ENCODE measurements at regions not wholly inside any gene's neighbourhood (a gene's known extent, or its start where the extent isn't known, plus 50 kb on each side); places are given as distances from the start of the nearest gene placed in this dataset.

DNA sequence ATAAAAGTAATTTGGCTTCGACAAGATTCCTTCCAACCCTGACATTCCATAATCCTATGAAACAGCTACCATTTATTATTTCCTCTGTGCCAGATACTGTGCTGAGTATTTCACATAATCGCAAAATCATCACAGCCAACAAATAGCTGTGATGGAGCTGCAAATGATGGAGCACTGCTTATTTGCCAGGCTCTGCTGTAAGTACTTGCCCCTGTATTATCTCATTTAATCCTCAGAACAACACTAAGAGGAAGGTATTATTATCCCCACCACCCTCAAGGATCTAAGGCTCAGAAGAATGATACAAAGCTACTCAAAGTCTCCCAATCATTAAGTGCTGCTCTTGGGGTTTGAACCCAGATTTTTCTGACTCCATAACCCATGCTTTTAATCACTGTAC is 145.5 kb downstream of the CCDC34 start:
- no peak for DNase-seq (ENCODE audit: extremely low read depth in 1 of 11, low read depth in 9 of 11, low spot score in 4 of 11)

DNA sequence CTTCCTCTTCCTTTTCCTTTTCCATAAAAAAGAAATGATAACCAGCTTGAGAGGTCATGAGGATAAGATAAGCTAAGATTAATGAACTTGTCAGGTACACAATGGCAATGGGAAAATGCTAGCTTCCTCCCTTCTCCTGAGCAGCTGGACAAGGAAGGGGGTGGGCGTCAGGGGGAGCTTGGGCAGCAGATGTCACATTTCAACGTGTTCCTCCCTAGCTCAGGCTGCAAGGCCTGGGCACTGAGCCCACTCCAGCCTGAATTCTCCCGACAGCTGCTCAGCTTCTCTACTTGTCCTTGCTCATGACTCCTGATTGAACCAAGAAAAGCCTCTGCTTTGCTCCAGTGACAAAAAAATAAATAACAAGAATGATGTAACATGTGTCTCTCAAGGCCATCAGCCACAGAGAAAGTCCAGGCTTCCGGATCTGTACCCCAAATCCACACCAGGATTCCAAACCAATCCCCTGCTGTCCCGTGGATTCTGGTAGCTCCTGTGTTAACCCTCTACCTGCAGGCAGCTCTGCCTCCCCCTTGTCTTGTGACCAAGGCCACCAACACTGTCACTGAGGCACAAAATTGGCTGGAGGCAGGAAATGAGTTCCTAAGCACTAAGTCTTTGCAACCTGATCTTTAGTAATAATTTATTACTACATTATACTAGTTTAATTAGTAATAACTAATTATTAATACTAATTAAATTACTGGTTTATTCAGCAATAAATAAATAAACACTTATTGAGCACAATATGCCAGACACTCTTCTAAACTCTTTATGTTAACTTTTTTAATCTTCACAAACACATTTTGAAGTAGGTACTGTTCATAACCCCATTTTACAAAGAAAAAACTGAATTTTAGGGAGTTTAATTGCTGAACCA is 146.5 kb downstream of the CCDC34 start:
- DNase-seq (ENCODE audit: extremely low read depth in 1 of 11, low read depth in 9 of 11, low spot score in 4 of 11) = peak; percentile 67 to 87 (median 78)

DNA sequence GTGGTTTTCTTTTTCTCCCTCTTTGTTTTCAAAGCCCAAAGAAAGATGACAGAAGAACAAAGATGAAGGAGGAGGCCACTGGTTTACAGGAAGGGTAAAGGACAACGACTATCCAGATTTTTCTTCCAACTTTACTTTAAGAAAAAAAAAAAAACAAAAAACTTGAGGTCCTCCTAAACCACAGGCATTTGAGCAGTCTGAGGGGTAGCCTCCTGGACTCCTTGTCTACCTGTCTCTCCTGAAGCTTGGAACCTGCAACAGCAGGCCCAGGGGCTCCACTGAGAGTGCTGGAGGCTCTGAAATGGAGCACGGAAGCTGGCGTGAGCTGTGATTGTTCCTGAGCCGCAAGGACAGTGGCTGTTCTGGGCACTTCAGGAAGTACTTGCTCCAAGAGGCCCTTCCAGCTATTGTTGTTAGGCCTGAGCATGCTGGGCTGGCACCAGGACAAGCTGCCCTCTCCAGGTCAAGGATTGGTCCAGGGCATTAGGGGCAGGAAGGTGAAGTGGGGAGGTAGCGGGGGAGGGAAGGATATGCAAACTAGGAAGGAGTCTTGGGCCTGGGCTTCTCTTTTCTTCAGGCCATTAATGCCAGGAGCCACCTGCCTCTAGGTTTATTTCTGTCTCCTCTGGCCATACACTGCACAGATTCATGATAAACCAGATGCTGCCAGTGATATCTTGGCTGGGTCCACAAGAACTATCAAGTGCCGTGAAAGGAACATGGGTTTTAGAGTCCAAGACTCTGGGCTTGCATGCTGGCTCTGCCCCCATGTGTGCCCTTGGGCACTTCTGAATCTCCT is 147.3 kb downstream of the CCDC34 start:
- no peak for DNase-seq (ENCODE audit: extremely low read depth in 1 of 11, low read depth in 9 of 11, low spot score in 4 of 11)

DNA sequence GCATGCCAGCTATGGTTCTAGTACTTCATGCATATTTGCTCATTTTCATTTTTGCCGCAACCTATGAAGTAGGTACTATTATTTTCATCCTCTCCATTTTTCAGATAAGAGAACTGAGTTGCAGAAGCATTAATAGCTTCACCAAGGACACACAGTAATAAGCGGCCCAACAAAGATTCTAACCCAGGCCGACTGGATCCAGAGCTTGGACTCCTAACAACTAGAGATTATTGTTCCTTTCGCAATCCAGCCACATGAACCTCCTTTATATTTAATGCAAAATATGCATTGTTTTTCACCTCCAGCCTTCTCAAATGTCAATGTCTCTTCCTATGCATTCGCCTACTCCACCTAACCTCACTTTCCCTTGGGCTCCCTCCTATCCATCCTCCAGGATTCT is 148.3 kb downstream of the CCDC34 start:
- no peak for DNase-seq (ENCODE audit: extremely low read depth in 1 of 11, low read depth in 9 of 11, low spot score in 4 of 11)

DNA sequence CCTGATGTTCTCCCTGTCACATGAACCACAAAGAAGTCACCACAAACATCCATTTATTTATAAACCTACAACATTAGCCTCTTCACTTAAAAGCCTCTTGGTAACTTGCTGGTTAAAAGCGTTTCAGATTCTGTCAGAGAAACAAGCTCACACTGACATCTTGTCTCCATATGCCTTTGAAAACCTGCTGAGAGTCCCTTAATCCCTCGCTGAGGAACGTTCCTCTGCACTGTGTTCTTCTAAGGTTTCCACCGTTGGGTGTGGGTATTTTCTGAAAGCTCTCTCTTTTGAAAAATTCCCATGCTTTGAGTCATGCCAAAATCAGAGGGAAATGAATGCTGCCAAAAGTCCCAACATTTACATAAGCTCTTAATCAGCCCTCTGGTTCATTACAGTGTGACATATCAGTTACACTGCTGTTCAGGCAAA is 149.8 kb downstream of the CCDC34 start:
- no peak for DNase-seq (ENCODE audit: extremely low read depth in 1 of 11, low read depth in 9 of 11, low spot score in 4 of 11)

DNA sequence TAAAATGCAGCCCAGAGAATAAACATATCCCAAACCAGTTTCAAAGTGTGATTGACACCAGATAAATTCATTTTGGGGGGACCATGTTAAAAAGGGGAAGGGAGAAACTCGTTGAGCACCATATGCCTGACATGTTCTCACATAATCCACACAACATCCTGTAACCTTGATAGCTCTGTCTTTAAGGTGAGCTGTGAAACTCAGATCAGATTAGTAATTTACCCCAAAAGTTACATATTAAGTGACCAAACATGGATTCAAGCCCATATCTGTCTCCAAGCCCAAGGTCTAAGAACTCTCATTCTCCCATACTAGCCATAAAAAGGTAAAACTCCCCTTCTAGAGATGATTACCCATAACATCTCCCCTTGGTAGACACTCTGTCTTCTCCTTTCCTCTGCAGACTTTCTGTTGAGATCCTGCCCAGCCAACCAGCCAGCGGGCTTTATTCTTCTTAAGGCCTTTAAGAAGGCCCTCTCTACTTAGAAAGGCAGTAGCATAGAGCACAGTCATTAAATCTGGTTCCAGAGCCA is 150.7 kb downstream of the CCDC34 start:
- no peak for DNase-seq (ENCODE audit: extremely low read depth in 1 of 11, low read depth in 9 of 11, low spot score in 4 of 11)

DNA sequence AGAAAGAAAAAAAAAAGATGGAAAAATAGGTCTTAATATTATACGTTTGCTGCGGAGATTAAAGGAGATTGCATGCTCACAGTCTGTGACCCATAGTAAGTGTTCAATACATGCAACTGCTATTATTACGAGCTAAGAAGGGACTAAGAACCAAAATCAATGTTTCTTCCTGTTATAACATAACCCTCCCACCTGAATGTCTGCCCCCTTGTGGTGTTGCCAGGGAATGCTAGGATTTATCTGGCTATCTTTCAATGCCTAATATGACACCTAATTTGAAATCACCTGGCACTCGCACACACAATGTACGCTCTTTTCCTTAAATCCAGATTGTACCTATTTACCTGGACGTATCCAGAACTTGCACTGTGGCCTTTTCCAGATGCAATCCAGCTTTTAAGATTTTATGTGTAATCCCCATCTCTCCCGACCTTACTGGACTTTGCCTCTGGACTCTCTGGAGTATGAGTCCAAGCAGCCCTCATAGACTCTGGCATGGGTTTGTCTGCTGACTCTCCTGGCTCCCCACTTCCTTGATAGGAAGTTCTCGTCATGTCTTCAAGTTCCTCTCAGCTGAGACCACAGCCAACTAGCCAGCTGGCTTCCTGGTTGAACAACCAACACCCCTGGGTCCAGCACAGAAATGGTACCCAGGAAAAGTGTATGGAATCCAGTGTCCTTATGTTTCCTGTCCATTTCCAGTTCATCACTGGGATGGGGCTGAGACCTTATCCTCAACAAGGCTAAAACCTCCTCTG is 151.5 kb downstream of the CCDC34 start:
- DNase-seq (ENCODE audit: extremely low read depth in 1 of 11, low read depth in 9 of 11, low spot score in 4 of 11) = no peak

DNA sequence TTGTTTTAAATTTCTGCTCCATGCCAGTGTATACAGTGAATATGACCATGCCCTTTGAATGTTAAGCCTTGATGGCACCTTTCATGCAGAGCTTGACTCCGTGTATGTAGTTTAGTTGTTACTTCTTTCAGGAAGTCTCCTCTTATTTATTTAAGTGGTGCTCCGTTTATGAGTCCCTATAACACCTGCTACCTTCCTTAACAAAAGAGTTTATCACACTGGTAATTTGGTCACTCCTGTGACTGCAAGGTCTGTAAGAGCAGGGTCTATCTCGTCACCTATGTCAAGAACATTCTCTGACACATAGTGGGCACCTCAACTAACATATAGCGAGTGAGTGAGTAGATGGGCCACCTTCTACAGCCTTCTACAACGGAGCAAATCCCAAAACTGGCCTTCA is 152.5 kb downstream of the CCDC34 start:
- DNase-seq (ENCODE audit: extremely low read depth in 1 of 11, low read depth in 9 of 11, low spot score in 4 of 11) = no peak

DNA sequence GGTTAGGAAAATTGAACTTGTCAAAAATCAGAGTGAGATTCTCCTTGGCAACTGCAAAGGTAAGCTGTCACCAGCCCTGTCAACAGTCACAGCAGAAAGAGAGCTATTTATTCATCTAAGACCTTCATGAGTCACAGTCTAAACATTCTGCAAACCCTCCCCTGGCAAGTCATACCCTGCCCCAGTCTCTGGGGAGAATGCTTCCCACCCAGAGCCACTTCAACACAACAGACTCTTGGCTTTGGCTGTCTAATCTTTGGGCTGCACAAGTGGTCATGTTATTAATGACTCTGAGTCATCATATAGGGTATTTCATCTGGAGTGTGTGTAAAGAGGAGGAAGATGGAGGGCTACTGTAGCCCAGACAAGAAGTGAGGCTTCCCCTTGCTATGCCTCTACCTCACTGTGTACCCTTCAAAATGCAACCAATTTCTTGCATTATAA is 153.4 kb downstream of the CCDC34 start:
- no peak for DNase-seq (ENCODE audit: extremely low read depth in 1 of 11, low read depth in 9 of 11, low spot score in 4 of 11)

DNA sequence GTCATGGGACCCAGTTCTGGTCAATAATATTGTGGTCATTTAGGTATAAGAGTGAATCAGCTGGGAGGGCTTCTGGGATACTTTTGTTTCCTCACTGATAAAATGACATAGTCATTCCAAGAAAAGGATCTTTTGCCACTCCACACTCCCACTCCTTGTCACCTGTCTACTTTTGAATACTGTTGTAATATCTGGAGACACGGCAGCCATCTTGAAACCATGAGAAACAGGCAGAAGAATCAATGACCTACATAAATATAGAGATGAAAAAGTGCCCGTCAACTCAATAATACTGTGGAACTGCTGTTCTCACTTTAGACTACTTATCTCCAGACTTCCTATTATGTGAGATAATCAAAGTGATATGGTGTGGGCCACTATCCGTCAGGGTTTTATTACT is 154.2 kb downstream of the CCDC34 start:
- no peak for DNase-seq (ENCODE audit: extremely low read depth in 1 of 11, low read depth in 9 of 11, low spot score in 4 of 11)

DNA sequence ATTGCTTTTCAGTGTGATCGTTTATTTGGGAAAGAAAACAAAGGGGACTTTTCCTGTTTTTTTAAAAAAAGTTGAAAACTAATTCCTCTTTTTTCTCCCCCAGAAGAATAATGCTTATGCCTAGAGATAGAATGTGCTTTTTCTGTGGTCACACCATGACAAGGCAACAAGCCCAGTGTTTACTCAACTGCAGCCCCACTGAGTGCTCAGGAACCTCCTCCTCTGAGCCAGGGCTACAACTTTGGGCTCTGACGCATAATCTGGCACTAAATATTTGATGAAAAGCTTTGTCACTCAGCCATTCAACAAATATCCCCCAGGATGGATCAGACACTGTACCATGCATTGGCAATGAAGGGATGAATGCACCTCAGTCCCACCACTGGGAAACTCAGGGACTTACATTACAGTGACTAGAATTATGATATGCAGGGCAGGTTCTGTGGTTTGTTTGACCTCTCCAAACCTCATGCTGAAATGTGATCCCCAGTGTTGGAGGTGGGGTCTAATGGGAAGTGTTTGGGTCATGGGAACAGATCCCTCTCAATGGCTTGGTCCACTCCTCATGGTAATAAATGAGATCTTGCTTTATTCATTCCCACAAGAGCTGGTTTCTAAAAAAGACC is 155.9 kb downstream of the CCDC34 start:
- DNase-seq (ENCODE audit: extremely low read depth in 1 of 11, low read depth in 9 of 11, low spot score in 4 of 11) = no peak

DNA sequence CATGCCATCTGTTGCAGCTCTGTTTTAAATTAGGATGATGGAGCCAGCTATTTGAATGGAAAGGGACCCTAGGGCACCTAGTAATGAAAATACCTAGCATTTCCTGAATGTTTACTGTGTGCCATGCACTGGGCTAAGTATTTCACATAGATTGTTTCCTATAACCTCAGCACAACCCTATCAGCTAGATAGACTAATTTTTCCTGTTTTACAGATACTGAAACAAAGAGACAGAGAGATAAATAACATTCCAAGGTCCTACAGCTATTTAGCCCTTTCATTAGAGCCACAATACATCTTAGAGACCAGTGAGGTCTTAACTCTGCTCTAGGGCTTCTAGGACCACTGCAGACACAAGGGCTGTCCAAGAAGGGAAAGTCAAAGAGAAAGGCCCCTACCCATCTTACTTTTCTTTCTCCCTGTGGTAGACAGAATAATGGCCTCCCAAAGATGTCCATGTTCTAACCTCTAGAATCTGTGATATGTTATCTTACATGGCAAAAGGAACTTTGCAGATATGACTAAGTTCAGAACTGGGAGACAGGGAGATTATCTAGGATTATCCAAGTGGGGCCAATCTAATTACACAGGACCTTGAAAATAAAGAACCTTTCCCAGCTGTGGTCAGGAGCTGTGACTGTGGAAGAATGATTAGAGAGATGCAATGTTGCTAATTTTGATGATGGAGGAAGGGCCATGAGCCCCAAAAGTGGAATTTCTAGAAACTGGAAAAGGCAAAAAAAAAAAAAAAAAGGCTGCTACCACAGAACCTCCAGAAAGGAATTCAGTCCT is 157.0 kb downstream of the CCDC34 start:
- no peak for DNase-seq (ENCODE audit: extremely low read depth in 1 of 11, low read depth in 9 of 11, low spot score in 4 of 11)

DNA sequence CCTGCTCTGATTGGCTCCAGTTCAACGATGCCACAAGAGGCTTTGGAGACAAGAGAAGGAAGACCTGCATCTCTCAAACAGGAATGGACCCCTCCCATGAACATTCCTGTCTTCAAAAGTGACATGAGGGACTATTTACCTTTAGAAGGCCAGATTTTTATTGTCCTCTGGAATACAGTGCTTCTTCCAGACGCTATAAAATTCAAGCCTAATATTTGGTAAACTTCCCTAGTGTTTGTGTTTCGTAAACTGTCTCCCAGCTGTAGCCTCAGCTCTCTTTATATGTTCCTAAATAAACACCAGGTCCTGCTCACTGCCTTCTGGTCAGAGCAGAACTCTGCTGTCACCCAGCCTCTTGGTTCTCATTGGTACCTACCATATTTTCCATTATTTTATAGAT is 157.8 kb downstream of the CCDC34 start:
- DNase-seq (ENCODE audit: extremely low read depth in 1 of 11, low read depth in 9 of 11, low spot score in 4 of 11) = no peak

DNA sequence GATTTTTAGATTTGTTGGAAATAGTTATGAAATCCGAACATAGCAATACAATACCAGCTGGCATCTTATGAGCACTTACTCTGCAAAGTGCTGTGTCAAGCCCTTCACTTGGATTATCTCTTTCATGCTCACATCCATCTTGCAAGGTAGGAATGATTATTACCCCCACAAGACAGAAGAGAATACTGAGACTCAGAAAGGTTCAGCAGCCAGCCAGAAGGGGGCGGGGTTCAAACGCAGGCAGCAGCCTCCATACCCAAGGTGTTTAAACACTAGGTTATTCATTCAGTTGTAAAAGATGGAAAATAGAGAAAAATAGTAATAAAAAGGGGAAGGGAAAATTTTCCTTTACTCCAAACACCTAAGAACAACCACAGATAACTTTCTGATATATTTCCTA is 158.5 kb downstream of the CCDC34 start:
- DNase-seq (ENCODE audit: extremely low read depth in 1 of 11, low read depth in 9 of 11, low spot score in 4 of 11) = no peak

DNA sequence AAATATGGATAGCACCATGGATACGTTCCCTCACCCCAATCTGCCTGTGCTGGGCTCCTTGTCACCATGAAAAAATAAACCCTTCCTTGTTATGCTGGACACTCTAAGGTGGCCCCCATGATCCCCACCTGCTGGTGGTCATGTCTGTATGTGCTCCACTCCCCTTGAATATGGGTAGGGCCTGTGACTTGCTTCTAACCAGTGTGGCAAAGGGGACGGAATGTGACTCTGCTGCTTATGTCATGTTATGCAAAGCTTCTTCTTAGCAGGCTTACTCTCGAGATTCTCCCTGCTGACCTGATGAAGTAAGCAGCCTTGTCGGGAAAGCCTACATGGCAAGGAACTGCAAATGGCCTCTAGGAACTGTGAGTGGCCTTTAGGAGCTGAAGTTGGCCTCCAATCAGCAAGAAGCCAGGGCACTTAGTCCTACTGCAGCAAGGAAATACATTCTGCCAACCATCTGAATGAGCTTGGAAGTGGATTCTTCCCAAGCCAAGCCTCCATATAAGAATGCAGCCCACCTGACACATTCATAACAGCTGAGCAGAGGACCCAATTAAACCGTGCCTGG is 159.9 kb downstream of the CCDC34 start:
- no peak for DNase-seq (ENCODE audit: extremely low read depth in 1 of 11, low read depth in 9 of 11, low spot score in 4 of 11)

DNA sequence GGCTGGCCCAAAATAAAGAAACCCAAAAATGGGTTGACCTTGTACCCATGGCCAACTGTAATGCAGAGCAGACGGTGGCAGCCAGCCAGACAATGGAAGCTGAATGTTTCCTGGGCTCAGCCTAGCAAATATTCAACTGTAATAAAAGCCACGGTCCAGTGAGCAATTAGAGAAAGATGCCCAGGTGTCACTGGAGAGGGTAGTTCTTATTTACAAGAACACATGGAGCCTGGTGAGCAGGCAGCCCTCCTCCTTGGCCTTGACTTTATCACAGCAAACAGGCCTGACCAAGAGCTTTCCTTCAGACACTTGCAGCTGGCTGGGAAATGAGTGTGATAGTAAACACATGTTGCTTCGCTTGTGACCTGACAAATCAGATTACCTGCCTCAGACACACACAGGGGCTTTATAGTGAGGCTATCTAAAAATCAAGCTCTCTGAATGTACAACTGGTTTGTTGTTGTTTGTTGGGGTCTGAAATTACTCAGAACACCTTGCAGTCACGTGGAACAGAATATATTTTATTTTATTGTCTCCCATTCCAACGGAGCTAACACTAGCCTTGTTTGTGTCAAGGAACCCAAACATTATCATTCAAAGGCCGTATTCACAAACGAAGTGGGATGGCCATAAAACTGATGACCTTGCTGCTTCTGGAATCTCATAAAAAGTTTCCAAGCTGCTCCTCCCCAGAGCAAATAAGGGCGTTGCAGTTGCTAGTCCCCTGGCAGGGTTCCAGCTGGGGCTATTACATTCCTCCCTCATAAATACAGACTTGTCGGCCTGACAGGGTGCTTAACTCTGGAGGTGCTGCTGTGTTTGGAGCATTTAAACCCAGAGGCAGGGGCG is 161.1 kb downstream of the BBOX1 start:
- peak; percentile 88 to 97 (median 91) for DNase-seq (ENCODE audit: extremely low read depth in 1 of 11, low read depth in 9 of 11, low spot score in 4 of 11)

Data from renal cortex interstitium (tissue), 11 donors.